ENCODE measurements at regions not wholly inside any gene's neighbourhood (a gene's known extent, or its start where the extent isn't known, plus 50 kb on each side); places are given as distances from the start of the nearest gene placed in this dataset.

GRCh38 chr9:80117031-80117430, 545.3 kb downstream of the TLE4 start:
- FAIRE-seq = no peak
- POLR2A ChIA-PET = no interaction called here

More at GRCh38 chr9:80117031-80117430, 545.3 kb downstream of the TLE4 start:
- no peak overlapping the region for H3K4me2 ChIP-seq (ENCODE audit: insufficient read depth, low read length)
- no peak overlapping the region for H2AFZ ChIP-seq (ENCODE audit: low read depth, low read length)
- no peak overlapping the region for H3K27ac ChIP-seq (ENCODE audit: insufficient read depth, low read depth, low read length)
- H3K4me3 ChIP-seq (replicated peaks in 1 of 3; ENCODE audit: insufficient read depth in 1 of 3, low read depth in 1 of 3, low read length in 3 of 3) = no peak overlapping the region
- CTCF ChIA-PET = no interaction called here
- no peaks in the 10 kb centered on the region for H3K9me1 ChIP-seq (replicated peaks; ENCODE audit: control insufficient read depth, extremely low read depth, insufficient read depth, low read length)
- H3K79me2 ChIP-seq (ENCODE audit: control insufficient read depth, insufficient read depth, low read length) = no peaks in the 10 kb centered on the region
- no peaks in the 10 kb centered on the region for H3K27me3 ChIP-seq (ENCODE audit: control insufficient read depth in 2 of 2, insufficient read depth in 2 of 2, low read length in 2 of 2)
- no TSS peak for BruUV-seq (replicated peaks)
- H3K4me1 ChIP-seq (ENCODE audit: control insufficient read depth, extremely low read depth, insufficient read depth, low read length) = no peaks in the 10 kb centered on the region
- no peak overlapping the region for H3K9ac ChIP-seq (replicated peaks; ENCODE audit: extremely low read depth, insufficient read depth, low read length)
- no peaks in the 10 kb centered on the region for H3K9me3 ChIP-seq (replicated peaks; ENCODE audit: control insufficient read depth, insufficient read depth, low read length)
- dilution Hi-C loops (cut with MboI; ENCODE audit: extremely low pct_ligation_motif_present, low sequenced_read_pairs) = no loop called here
- no peaks in the 10 kb centered on the region for H4K20me1 ChIP-seq (replicated peaks; ENCODE audit: control insufficient read depth, extremely low read depth, insufficient read depth, low read length)
- no peaks in the 10 kb centered on the region for H3K36me3 ChIP-seq (ENCODE audit: control insufficient read depth in 2 of 2, extremely low read depth in 1 of 2, insufficient read depth in 2 of 2, low read length in 2 of 2)
- TF ChIP-seq POLR2A (IDR thresholded peaks at IDR 0.05; ENCODE audit: low read depth, low read length) (no peak), GATA2 (IDR thresholded peaks at IDR 0.05; ENCODE audit: insufficient read depth, insufficient read length, low read depth, low read length) (no peak), JUN (IDR thresholded peaks at IDR 0.05; ENCODE audit: borderline replicate concordance, insufficient read depth, insufficient read length, low read depth) (no peak), POLR2AphosphoS5 (IDR thresholded peaks at IDR 0.05; ENCODE audit: insufficient read depth, low read depth, low read length) (no peak), MAX (IDR thresholded peaks at IDR 0.05; ENCODE audit: insufficient read depth, insufficient read length) (no peak), CTCF (IDR thresholded peaks at IDR 0.05; ENCODE audit: extremely low read depth in 1 of 2, insufficient read depth in 1 of 2, low read depth in 1 of 2, low read length in 2 of 2) (no peak)
- intact Hi-C loops (cut with micrococcal nuclease) = no loop called here
- no peak for DNase-seq (ENCODE audit: low read depth, low spot score)
